Effector memory CD8-positive, alpha-beta T cell (primary cell): ENCODE measurements at regions not wholly inside any gene's neighbourhood (a gene's known extent, or its start where the extent isn't known, plus 50 kb on each side); places are given as distances from the start of the nearest gene placed in this dataset.

Experiments used
- ATAC-seq: fragments of 150-1000 bp; cut with Tn5 transposase; replicated peaks from 2 replicates; pipeline ENCODE4 v1.10.0; 2021; ENCODE audit warnings: mild to moderate bottlenecking, moderate library complexity
- DNase-seq, 3 experiments: peaks; one replicate each; pipeline ENCODE4 v3.0.0; 2021
- H3K27ac Mint-ChIP-seq, 2 donors: one replicate each; pipeline ENCODE4 v1.8.0; 2022; ENCODE audit warnings: mild to moderate bottlenecking in 2 of 2, mixed read lengths in 2 of 2, moderate library complexity in 2 of 2
- H3K27me3 Mint-ChIP-seq, 2 donors: one replicate each; pipeline ENCODE4 v1.8.0; 2022; ENCODE audit warnings: mixed read lengths in 2 of 2
- H3K36me3 Mint-ChIP-seq: one replicate; pipeline ENCODE4 v1.8.0; 2022; ENCODE audit warnings: mild to moderate bottlenecking, moderate library complexity, mixed read lengths; ENCODE audit not compliant: insufficient read depth
- H3K4me1 Mint-ChIP-seq, 2 donors: one replicate each; pipeline ENCODE4 v1.8.0; 2022; ENCODE audit warnings: low read depth in 2 of 2, mixed read lengths in 2 of 2
- H3K4me3 Mint-ChIP-seq, 2 donors: one replicate each; pipeline ENCODE4 v1.8.0; 2022; ENCODE audit warnings: mild to moderate bottlenecking in 2 of 2, mixed read lengths in 2 of 2, moderate library complexity in 2 of 2
- H3K9me3 Mint-ChIP-seq, 2 donors: one replicate each; pipeline ENCODE4 v1.8.0; 2022; ENCODE audit warnings: mixed read lengths in 2 of 2

DNA sequence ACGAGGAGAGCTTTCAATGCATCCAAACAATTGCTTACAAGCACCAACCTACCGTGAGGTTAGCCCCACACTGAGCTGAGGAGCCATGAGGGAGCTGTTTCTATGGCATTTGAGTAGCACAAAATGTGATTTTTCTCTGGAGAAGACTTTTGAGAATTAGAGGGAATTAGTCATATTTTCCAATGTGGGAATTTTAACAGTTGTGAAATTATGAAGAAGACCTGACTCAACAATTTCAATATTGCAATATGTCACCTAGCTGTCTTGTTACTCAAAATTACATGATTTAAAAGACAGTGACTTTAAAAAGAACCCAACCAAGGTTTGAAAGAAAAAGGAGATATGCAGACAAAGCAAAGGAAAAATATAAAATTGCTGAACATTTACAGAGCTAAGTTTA lies 62.6 kb upstream of the LY86 start:
- no peaks in the 10 kb centered on the region for H3K36me3 Mint-ChIP-seq
- H3K4me1 Mint-ChIP-seq, result no peaks in the 10 kb centered on the region
- H3K9me3 Mint-ChIP-seq, result no peaks in the 10 kb centered on the region
- no peak overlapping the region for H3K27ac Mint-ChIP-seq
- ATAC-seq, result no peak
- no peak overlapping the region for H3K4me3 Mint-ChIP-seq
- DNase-seq, result no peak
- H3K27me3 Mint-ChIP-seq, result peaks cover 66 to 82% of the 10 kb centered on the region in 2 donors

DNA sequence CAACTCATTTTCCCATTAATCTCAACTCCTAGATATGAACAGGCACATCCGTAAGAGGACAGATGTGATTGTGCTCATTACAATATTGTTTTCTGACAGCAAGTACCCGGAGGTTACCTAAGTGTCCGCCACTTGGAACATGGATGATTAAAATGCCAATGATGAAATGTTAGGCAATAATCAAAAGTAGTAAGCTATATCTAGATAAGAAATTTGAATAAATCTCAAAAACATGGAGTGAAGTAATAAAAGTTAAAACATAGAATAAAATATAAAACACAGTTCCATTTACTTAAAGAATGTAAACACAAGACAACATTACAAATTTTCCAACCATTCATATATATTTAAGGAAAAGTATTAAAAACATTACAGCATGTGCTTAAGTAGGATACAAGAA lies 59.2 kb upstream of the LY86 start:
- ATAC-seq, result no peak
- no peak for DNase-seq
- Mint-ChIP-seq H3K27ac (no peak overlapping the region), H3K4me3 (no peak overlapping the region), H3K27me3 (peaks cover 59 to 80% of the 10 kb centered on the region in 2 donors), H3K36me3 (no peaks in the 10 kb centered on the region), H3K4me1 (no peaks in the 10 kb centered on the region), H3K9me3 (no peaks in the 10 kb centered on the region)

DNA sequence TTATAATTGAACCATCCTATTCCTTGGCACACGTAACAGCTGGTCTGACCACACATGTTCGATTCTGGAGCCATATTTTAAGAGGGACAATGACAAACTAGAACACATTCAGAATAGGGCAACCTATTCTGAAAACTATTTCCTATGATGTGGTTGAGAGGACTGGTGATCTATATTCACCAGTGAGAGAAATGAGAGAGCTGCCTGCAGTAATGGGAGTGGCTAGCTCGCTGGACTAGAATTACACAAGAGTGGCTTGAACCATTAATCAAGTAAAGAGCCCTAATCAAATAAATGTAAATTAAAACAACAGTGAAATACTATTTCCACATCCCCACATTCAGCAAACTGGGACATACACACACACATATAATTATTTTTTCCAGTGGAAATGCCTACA lies 55.3 kb upstream of the LY86 start:
- H3K27me3 Mint-ChIP-seq, result peaks cover 40 to 54% of the 10 kb centered on the region in 2 donors
- no peak overlapping the region for H3K27ac Mint-ChIP-seq
- H3K4me1 Mint-ChIP-seq, result peaks cover 0 to under 1% of the 10 kb centered on the region in 2 donors
- no peaks in the 10 kb centered on the region for H3K36me3 Mint-ChIP-seq
- no peak for ATAC-seq
- no peak overlapping the region for H3K4me3 Mint-ChIP-seq
- DNase-seq, result no peak
- no peaks in the 10 kb centered on the region for H3K9me3 Mint-ChIP-seq

DNA sequence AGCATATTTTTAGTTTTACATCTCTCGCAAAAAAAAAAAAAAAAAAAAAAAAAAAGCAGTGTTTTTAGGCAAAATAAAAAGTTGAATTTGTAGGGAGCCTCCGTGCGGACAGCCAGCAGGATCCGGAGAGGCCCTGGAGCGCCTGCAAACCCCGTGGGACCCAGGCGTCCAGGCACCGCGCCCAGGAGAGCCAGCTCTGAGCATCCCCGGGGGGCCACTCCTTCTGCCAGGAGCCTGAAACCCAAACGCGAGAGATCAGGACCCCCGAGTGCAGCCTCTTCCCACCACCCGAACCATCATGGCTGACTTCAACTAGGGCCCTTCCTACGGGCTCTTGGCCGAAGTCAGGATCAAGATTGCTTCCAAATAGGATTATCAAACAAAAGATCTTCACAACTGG lies 54.1 kb upstream of the LY86 start:
- ATAC-seq (no peak), DNase-seq (no peak)
- Mint-ChIP-seq H3K27me3 (peaks cover 38 to 55% of the 10 kb centered on the region in 2 donors), H3K27ac (no peak overlapping the region), H3K9me3 (no peaks in the 10 kb centered on the region), H3K4me1 (peaks cover 0 to 4% of the 10 kb centered on the region in 2 donors), H3K4me3 (no peak overlapping the region), H3K36me3 (no peaks in the 10 kb centered on the region)

DNA sequence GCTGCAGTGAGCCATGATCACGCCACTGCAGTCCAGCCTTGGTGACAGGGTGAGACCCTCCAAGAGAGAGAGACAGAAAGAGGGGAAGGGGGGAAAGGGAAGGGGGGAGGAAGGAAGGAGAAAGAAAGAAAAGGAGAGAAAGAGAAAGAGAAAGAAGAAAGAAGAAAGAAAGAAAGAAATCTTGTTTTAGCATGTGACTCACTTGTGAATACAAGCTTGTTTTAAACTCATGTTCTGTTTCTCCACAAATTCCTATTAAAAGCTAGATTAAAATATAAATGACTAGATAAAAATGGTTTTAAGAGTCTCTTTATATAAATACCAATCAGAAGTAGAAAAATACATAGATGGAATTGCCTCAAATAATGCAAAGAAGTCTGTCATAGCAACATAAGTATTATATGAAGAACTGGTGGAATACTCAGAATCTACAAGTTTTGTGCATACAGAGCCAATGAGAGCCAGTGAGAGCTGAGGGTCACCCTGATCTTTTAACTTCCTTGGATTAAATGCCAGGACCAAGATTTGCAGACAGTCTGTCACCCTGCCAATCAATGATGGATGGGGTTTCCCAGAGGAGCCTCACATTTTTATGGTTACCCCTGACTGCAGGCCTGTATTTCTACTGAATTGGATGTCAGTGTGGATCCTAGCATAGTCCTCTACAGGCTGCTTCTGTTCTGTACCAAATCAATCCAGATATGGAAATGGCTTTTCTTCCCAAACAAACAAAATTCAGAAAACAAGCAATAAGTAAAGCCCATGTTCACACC lies 50.8 kb upstream of the LY86 start:
- Mint-ChIP-seq H3K27ac (no peak overlapping the region), H3K27me3 (peaks cover 34 to 47% of the 10 kb centered on the region in 2 donors), H3K36me3 (no peaks in the 10 kb centered on the region), H3K9me3 (no peaks in the 10 kb centered on the region), H3K4me3 (no peak overlapping the region), H3K4me1 (peaks cover 0 to 4% of the 10 kb centered on the region in 2 donors)
- ATAC-seq (no peak), DNase-seq (no peak)

DNA sequence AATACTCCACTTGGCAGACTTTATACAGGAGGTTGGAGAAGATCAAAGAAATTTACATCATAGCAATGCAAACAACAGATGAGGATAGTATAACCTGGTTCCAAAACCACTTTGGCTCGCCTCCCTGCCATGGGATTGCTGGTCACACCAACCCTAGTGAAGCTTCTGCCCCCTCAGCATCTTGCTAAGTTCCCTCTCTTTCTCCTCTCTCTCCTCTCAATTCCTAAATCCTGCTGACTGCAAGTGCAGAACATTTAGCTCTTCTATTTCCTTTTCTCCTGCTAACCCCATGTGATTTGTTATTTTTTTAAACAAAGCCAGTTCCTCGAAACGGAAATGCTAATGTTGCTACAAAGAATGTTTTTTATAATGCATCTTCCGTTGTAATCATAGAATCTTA lies 50.3 kb upstream of the LY86 start:
- H3K36me3 Mint-ChIP-seq, result no peaks in the 10 kb centered on the region
- no peaks in the 10 kb centered on the region for H3K9me3 Mint-ChIP-seq
- no peak overlapping the region for H3K27ac Mint-ChIP-seq
- DNase-seq (no peak), ATAC-seq (no peak)
- peaks cover 0 to 4% of the 10 kb centered on the region in 2 donors for H3K4me1 Mint-ChIP-seq
- peaks cover 36 to 49% of the 10 kb centered on the region in 2 donors for H3K27me3 Mint-ChIP-seq
- H3K4me3 Mint-ChIP-seq, result no peak overlapping the region
